HG03521 (cell line): ENCODE measurements at regions not wholly inside any gene's neighbourhood (a gene's known extent, or its start where the extent isn't known, plus 50 kb on each side); places are given as distances from the start of the nearest gene placed in this dataset.

ENCODE experiments used
- ATAC-seq: cut with Tn5 transposase; IDR thresholded peaks from one replicate; pipeline ENCODE4 v1.9.1; 2021; ENCODE audit warnings: mild to moderate bottlenecking, moderate library complexity; ENCODE audit not compliant: unreplicated experiment

- no peak for ATAC-seq
Observed at GRCh38 chr4:178689926-178690325, 1247.7 kb upstream of the AGA start.

- no peak for ATAC-seq
Observed at GRCh38 chr4:178693816-178694215, 1251.6 kb upstream of the AGA start.

GRCh38 chr4:178696515-178696914, 1254.3 kb upstream of the AGA start:
- ATAC-seq: no peak

- ATAC-seq: no peak
Observed at GRCh38 chr4:178712486-178712885, 1270.2 kb upstream of the AGA start.

GRCh38 chr4:178738026-178738425, 1295.8 kb upstream of the AGA start:
- ATAC-seq: no peak

GRCh38 chr4:178745203-178745602, 1303.0 kb upstream of the AGA start:
- ATAC-seq: no peak

GRCh38 chr4:178752954-178753525, 1310.8 kb upstream of the AGA start:
- ATAC-seq: no peak

- no peak for ATAC-seq
Observed at GRCh38 chr4:178778496-178778895, 1336.3 kb upstream of the AGA start.

- ATAC-seq: no peak
Observed at GRCh38 chr4:178781779-178782178, 1339.5 kb upstream of the AGA start.

GRCh38 chr4:178784491-178784890, 1342.3 kb upstream of the AGA start:
- ATAC-seq: no peak

GRCh38 chr4:178789279-178789678, 1347.0 kb upstream of the AGA start:
- no peak for ATAC-seq

GRCh38 chr4:178799204-178799603, 1357.0 kb upstream of the AGA start:
- no peak for ATAC-seq

- no peak for ATAC-seq
Observed at GRCh38 chr4:178808106-178808505, 1365.9 kb upstream of the AGA start.

- no peak for ATAC-seq
Observed at GRCh38 chr4:178809921-178810320, 1367.7 kb upstream of the AGA start.

GRCh38 chr4:178811356-178811755, 1369.1 kb upstream of the AGA start:
- ATAC-seq: no peak

GRCh38 chr4:178812866-178813265, 1370.6 kb upstream of the AGA start:
- no peak for ATAC-seq

- no peak for ATAC-seq
Observed at GRCh38 chr4:178814908-178815307, 1372.7 kb upstream of the AGA start.

GRCh38 chr4:178823673-178824295, 1381.5 kb upstream of the AGA start:
- ATAC-seq: no peak

- ATAC-seq: no peak
Observed at GRCh38 chr4:178836865-178837264, 1394.6 kb upstream of the AGA start.

- ATAC-seq: no peak
Observed at GRCh38 chr4:178838776-178839175, 1396.5 kb upstream of the AGA start.

- ATAC-seq: no peak
Observed at GRCh38 chr4:178856139-178856800, 1414.0 kb upstream of the AGA start.

- ATAC-seq: no peak
Observed at GRCh38 chr4:178871476-178871875, 1429.2 kb upstream of the AGA start.
